ENCODE measurements at regions not wholly inside any gene's neighbourhood (a gene's known extent, or its start where the extent isn't known, plus 50 kb on each side); places are given as distances from the start of the nearest gene placed in this dataset.

DNA sequence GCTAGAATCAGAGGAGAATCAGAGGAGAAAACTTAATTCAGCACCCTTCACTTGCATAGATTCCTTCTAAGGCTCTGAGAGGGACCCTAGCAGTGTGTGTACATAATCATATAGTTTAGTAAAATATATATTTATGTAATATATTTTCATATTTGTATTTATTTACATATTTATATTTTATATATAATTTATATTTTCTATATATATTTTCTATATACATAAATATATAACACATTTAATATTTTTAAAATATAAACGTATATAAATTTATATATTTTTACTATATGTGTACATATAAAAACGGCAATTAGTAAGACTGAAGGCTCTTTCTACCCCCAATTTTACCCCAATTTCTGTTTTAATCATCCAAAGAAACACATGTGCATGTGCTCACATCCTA lies 80.3 kb downstream of the NXPE2 start:
- Histone ChIP-seq H3K4me1 (replicated peaks in 1 of 2) (no peaks in the 10 kb centered on the region), H3K27me3 (peaks cover 4% of the 10 kb centered on the region), H3K4me3 (no peak overlapping the region), H3K36me3 (replicated peaks in 1 of 2) (no peaks in the 10 kb centered on the region), H3K27ac (no peak overlapping the region), H3K9me3 (replicated peaks in 1 of 3) (no peaks in the 10 kb centered on the region)
- TF ChIP-seq, protein P1, sequence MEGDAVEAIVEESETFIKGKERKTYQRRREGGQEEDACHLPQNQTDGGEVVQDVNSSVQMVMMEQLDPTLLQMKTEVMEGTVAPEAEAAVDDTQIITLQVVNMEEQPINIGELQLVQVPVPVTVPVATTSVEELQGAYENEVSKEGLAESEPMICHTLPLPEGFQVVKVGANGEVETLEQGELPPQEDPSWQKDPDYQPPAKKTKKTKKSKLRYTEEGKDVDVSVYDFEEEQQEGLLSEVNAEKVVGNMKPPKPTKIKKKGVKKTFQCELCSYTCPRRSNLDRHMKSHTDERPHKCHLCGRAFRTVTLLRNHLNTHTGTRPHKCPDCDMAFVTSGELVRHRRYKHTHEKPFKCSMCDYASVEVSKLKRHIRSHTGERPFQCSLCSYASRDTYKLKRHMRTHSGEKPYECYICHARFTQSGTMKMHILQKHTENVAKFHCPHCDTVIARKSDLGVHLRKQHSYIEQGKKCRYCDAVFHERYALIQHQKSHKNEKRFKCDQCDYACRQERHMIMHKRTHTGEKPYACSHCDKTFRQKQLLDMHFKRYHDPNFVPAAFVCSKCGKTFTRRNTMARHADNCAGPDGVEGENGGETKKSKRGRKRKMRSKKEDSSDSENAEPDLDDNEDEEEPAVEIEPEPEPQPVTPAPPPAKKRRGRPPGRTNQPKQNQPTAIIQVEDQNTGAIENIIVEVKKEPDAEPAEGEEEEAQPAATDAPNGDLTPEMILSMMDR (IDR thresholded peaks at IDR 0.05): no peak
- TF ChIP-seq POLR2A (IDR thresholded peaks at IDR 0.05): no peak
- intact Hi-C loops (cut with DNase I): loop anchor here in 1 of 2 donors (10.0 kb wide), 1 partner anchor 484 kb away; no protein-coding TSS in a partner anchor
- 70 to 83% (median 77%) methylated on average over 2 of the region's 2 CpGs for WGBS, 4 donors
- no peak for DNase-seq

DNA sequence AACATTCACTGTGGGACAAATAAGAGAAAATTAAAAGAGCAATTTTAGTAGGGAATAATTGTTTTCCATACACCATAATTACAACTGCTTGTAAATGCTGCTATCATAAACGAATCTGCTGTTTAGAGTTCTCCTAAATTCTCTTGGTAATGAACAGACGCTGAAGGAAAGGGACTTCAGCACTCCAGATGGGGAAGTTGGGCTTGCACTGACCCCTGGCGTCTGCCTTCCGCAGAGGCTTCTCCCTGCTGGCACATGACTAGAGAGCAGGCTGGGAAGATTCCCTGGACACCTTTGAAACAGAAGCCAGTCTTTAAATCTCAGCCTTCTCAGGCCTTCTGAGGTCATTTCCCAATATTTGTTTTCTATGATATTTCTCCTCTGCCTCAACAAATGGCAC lies 84.1 kb downstream of the NXPE2 start:
- no peak overlapping the region for H3K4me3 ChIP-seq
- TF ChIP-seq POLR2A (IDR thresholded peaks at IDR 0.05): no peak
- TF ChIP-seq, protein P1 (IDR thresholded peaks at IDR 0.05): peak; percentile 53 to 70 (median 62)
- H3K4me1 ChIP-seq (replicated peaks in 1 of 2): no peaks in the 10 kb centered on the region
- H3K9me3 ChIP-seq (replicated peaks in 1 of 3): no peaks in the 10 kb centered on the region
- H3K27me3 ChIP-seq: peaks cover 4% of the 10 kb centered on the region
- H3K27ac ChIP-seq: no peak overlapping the region
- 0 to 16% (median 9%) methylated on average over 4 of the region's 4 CpGs for WGBS, 4 donors
- DNase-seq: peak; percentile 52 to 86 (median 66)
- intact Hi-C loops (cut with DNase I): loop anchor here in 1 of 2 donors (5.0 kb wide), 1 partner anchor 420 kb away; no protein-coding TSS in a partner anchor
- H3K36me3 ChIP-seq (replicated peaks in 1 of 2): no peaks in the 10 kb centered on the region

GRCh38 chr11:114764563-114764962 lies 86.2 kb downstream of the NXPE2 start:
- intact Hi-C loops (cut with DNase I): loop anchor here in 1 of 2 donors (5.0 kb wide), 1 partner anchor 422 kb away; no protein-coding TSS in a partner anchor
- H3K4me1 ChIP-seq (replicated peaks in 1 of 2): no peaks in the 10 kb centered on the region
- H3K9me3 ChIP-seq (replicated peaks in 1 of 3): no peaks in the 10 kb centered on the region
- 75 to 94% (median 84%) methylated on average over 2 of the region's 2 CpGs for WGBS, 4 donors
- no peak overlapping the region for H3K27ac ChIP-seq
- H3K4me3 ChIP-seq: no peak overlapping the region
- H3K27me3 ChIP-seq: peaks cover 4% of the 10 kb centered on the region
- DNase-seq: no peak
- H3K36me3 ChIP-seq (replicated peaks in 1 of 2): no peaks in the 10 kb centered on the region
- TF ChIP-seq, protein P1 (IDR thresholded peaks at IDR 0.05): no peak
- TF ChIP-seq POLR2A (IDR thresholded peaks at IDR 0.05): no peak

DNA sequence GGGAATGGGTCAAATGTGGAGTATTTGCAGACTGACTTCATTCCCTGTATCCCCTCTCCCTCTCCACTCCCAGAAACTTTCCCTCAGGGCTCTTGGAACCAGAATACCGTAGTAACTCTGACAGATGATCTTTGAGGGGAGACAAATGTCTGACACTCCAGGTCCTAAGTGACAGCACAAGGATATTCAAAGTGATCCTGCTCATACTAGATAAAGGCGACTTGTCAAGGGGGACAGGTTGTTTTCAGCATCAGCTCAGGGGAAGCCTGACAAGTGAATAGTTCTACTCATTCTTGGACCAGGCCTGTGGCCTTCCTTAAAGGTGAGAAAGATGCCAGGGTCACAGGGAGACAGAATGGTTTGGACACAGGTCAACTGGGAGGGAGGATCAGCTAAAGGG lies 92.8 kb downstream of the NXPE2 start:
- TF ChIP-seq POLR2A (IDR thresholded peaks at IDR 0.05): no peak
- TF ChIP-seq, protein P1 (IDR thresholded peaks at IDR 0.05): no peak
- 78 to 96% (median 85%) methylated on average over 2 of the region's 2 CpGs for WGBS, 4 donors
- Histone ChIP-seq H3K4me3 (no peak overlapping the region), H3K9me3 (replicated peaks in 1 of 3) (no peaks in the 10 kb centered on the region), H3K27me3 (peaks cover 4% of the 10 kb centered on the region), H3K36me3 (replicated peaks in 1 of 2) (no peaks in the 10 kb centered on the region), H3K4me1 (replicated peaks in 1 of 2) (no peaks in the 10 kb centered on the region), H3K27ac (no peak overlapping the region)
- no peak for DNase-seq
- intact Hi-C loops (cut with DNase I): loop anchor here in 1 of 2 donors (10.0 kb wide), 1 partner anchor 1504 kb away; no protein-coding TSS in a partner anchor

All from adrenal gland (tissue), 9 donors.